Nephron progenitor cell (in vitro differentiated cells): ENCODE measurements at regions not wholly inside any gene's neighbourhood (a gene's known extent, or its start where the extent isn't known, plus 50 kb on each side); places are given as distances from the start of the nearest gene placed in this dataset.

ENCODE experiments used
- DNase-seq: peaks from one replicate; pipeline ENCODE4 v3.0.0; 2021
- H3K27ac Mint-ChIP-seq: 2 replicates; pipeline ENCODE4 v1.8.0; 2021; ENCODE audit warnings: mild to moderate bottlenecking, moderate library complexity, mixed read lengths
- H3K27me3 Mint-ChIP-seq: 2 replicates; pipeline ENCODE4 v1.8.0; 2021; ENCODE audit warnings: mild to moderate bottlenecking, low read depth, mixed read lengths; ENCODE audit not compliant: poor library complexity
- H3K36me3 Mint-ChIP-seq: 2 replicates; pipeline ENCODE4 v1.8.0; 2021; ENCODE audit warnings: low read depth, mixed read lengths
- H3K4me1 Mint-ChIP-seq: 2 replicates; pipeline ENCODE4 v1.8.0; 2021; ENCODE audit warnings: mixed read lengths
- H3K4me3 Mint-ChIP-seq: 2 replicates; pipeline ENCODE4 v1.8.0; 2021; ENCODE audit warnings: mild to moderate bottlenecking, moderate library complexity, mixed read lengths
- H3K9me3 Mint-ChIP-seq: 2 replicates; pipeline ENCODE4 v1.8.0; 2021; ENCODE audit warnings: mild to moderate bottlenecking, moderate library complexity, mixed read lengths
- TF ChIP-seq, protein P1 (sequence below): fragments of 200-600 bp; sonication (generic); IDR thresholded peaks from 2 replicates; pipeline ENCODE4 v1.5.0; 2021; ENCODE audit warnings: antibody characterized with exemption

DNA sequence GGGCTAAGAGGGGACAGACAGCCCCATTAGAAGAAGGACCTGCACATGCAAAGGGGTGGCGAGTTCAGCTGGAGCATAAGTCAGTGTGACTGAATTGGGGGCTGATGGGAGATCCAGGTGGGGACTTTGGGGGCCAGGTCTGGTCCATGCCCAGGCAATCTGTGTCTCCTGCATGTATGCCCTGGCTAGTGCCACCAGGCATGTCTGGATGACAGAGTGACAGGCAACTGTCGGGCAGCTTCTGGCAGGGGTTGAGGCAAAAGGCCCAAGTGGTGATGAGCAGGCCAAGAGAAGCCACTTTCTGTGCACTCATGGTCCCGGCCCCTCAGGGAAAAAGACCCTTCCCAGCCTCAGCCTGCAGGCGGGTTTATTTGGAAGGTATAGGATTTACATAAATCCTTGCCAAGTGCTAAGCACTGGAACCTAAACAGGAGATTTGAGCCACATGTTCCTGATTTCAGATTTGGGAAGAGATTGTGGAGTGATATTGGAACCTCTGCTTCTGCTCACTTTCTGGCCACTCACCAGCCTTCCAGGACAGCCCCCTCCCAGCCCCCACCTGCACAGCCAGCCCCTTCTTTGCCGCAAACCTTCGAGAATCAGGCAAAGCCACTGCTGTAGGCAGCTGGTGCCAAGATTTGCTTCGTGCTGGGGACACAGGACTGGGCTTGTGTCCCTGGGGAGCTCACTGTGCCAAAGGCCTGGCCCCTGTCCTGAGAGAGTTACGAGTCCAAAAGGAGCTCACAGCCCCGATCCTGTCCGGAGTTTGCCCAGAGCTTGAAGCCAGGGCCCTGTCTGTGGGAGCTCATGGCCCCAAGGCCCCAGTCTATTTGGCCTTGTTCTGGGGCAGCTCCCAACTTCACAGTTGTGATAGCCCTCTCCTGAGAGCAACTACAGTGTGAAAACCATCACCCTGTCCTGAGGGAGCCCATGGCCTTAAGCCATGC, 232.5 kb upstream of the RTL1 start:
- Mint-ChIP-seq H3K4me1 (peaks cover 25% of the 10 kb centered on the region), H3K27me3 (peaks cover 5% of the 10 kb centered on the region), H3K36me3 (peaks cover 5% of the 10 kb centered on the region), H3K9me3 (peaks cover 17% of the 10 kb centered on the region), H3K4me3 (no peak overlapping the region), H3K27ac (no peak overlapping the region)
- TF ChIP-seq, protein P1, sequence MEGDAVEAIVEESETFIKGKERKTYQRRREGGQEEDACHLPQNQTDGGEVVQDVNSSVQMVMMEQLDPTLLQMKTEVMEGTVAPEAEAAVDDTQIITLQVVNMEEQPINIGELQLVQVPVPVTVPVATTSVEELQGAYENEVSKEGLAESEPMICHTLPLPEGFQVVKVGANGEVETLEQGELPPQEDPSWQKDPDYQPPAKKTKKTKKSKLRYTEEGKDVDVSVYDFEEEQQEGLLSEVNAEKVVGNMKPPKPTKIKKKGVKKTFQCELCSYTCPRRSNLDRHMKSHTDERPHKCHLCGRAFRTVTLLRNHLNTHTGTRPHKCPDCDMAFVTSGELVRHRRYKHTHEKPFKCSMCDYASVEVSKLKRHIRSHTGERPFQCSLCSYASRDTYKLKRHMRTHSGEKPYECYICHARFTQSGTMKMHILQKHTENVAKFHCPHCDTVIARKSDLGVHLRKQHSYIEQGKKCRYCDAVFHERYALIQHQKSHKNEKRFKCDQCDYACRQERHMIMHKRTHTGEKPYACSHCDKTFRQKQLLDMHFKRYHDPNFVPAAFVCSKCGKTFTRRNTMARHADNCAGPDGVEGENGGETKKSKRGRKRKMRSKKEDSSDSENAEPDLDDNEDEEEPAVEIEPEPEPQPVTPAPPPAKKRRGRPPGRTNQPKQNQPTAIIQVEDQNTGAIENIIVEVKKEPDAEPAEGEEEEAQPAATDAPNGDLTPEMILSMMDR: no peak
- DNase-seq: no peak

DNA sequence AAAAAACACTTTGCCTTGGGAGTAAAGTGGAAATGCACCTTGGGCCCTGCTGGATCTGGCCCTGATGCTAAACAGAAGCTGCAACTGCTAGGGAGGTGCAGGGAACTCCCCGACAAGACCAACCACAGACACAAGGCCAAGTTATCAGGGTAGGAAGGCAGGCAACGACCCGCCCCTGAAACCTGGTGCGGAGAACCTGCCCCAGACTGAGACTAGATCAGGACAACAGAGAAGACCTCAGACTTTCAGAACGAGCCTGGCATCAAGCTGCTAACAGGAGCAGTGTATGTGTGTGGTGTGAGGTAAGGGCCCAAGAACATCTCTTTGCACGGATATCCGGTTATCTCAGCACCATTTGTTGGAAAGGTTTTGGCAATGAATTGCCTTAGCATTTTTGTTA, 233.7 kb upstream of the RTL1 start:
- H3K4me3 Mint-ChIP-seq: no peak overlapping the region
- H3K27ac Mint-ChIP-seq: no peak overlapping the region
- peaks cover 25% of the 10 kb centered on the region for H3K4me1 Mint-ChIP-seq
- no peak for DNase-seq
- TF ChIP-seq, protein P1: no peak
- H3K27me3 Mint-ChIP-seq: peaks cover 2% of the 10 kb centered on the region
- H3K36me3 Mint-ChIP-seq: peaks cover 5% of the 10 kb centered on the region
- peaks cover 29% of the 10 kb centered on the region for H3K9me3 Mint-ChIP-seq

DNA sequence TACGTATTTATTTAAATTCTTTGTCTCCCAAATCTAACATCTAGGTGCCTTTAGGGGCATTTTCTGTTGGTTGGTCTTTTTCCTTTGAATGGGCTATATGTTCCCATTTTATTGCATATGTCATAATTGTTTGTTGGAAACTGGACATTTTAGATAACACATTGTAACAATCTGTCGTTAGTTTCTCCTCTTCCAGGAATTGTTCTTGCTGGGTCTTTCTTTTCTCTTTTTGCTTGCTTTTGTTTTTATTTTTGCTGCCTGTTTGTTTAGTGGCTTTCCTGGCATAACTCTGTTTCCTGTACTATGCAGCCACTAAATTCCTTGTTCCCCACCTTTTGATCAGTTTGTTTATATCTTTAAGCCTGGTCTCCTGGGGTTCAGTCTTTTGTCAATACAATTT, 244.3 kb upstream of the RTL1 start:
- no peak for DNase-seq
- Mint-ChIP-seq H3K36me3 (peaks cover 11% of the 10 kb centered on the region), H3K27ac (no peak overlapping the region), H3K9me3 (peaks cover 53% of the 10 kb centered on the region), H3K4me1 (peaks cover 8% of the 10 kb centered on the region), H3K27me3 (peaks cover 16% of the 10 kb centered on the region), H3K4me3 (no peak overlapping the region)
- TF ChIP-seq, protein P1: no peak

DNA sequence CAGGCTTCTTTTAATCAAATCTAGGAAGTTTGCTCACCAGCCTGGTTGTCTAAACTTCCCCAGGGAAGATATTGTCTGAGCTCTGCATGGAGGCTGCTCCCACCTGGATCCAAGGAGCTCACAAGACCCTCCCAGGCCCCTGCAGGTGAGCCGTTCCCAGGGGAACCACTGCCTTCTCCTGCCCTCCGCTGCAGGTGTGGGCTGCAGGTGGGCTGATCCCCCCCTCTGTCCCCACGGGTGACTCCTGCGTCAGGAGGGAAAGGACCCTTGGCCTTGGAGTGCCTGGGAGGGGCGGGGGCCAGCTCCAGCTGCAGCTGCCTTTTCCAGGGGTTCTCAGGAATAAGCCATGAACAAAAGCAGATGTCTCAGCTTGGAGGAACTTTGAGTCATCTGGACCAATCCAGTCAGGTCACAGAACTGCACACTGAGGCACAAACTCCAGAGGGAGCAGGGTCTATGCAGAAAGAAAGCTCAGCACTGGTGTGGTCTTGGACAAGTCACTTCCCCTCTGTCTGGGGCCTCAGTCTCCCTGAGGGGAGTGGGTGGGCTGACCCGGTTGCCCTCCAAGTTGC, 246.6 kb upstream of the RTL1 start:
- peaks cover 11% of the 10 kb centered on the region for H3K36me3 Mint-ChIP-seq
- DNase-seq: no peak
- H3K27me3 Mint-ChIP-seq: peaks cover 20% of the 10 kb centered on the region
- H3K27ac Mint-ChIP-seq: no peak overlapping the region
- peaks cover 12% of the 10 kb centered on the region for H3K4me1 Mint-ChIP-seq
- TF ChIP-seq, protein P1: no peak
- H3K4me3 Mint-ChIP-seq: no peak overlapping the region
- H3K9me3 Mint-ChIP-seq: peaks cover 45% of the 10 kb centered on the region

DNA sequence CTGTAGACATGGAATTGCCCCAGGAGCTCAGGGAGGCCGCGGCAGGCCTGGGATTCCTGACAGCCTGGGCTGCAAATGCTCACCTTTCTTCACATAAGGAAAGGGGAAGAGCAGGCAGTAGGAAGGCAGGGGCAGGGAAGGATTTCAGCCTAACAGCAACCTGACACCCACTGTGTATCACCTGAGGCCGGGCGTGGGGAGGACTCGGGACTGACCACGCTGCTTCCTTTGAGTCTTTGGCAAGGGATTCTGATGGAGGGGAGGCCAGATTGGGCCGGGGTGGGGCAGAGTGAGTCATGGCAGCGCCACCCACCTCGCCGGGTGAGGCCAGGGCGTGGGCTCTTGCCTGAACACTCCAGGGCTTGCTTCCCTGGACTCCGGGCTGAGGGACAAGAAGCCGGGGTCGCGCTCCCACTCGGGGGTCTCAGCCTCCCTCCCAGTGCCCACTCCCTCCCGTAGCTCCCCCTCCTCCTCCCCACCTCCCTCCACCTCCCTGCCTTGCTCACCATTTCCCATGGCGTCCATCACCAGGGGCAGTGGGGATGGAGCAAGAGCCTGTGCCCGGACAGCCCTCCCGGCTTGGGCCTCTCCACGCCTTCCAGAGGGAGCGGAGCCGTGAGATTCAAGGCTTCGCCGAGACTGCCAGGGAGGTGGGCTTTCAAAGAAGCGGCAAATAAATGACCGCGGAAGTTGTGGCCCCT, 247.9 kb upstream of the RTL1 start:
- H3K27me3 Mint-ChIP-seq: peaks cover 21% of the 10 kb centered on the region
- H3K4me1 Mint-ChIP-seq: peaks cover 12% of the 10 kb centered on the region
- H3K36me3 Mint-ChIP-seq: peaks cover 11% of the 10 kb centered on the region
- DNase-seq: no peak
- H3K27ac Mint-ChIP-seq: no peak overlapping the region
- H3K9me3 Mint-ChIP-seq: peaks cover 44% of the 10 kb centered on the region
- TF ChIP-seq, protein P1: no peak
- H3K4me3 Mint-ChIP-seq: no peak overlapping the region
